ENCODE measurements at regions not wholly inside any gene's neighbourhood (a gene's known extent, or its start where the extent isn't known, plus 50 kb on each side); places are given as distances from the start of the nearest gene placed in this dataset.

DNA sequence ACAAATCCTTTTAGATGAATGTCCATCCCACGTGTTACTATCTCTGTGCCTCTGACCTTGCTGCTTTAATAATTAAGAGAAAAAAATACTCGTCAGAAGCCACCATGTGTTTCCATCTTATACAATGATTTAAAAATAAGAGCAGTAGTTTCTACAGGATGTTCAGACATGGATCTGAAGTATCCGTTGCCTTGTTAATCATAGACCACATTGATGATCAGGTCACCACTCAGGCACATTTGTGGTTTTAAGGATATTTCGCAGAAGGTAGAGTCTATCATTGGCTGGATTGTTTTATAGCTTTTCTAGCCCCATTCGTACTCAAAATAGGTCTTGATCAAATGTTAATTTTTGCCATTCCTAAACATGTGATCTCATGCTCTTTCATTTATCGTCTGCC is 710.0 kb upstream of the ARGLU1 start:
- TF ChIP-seq, protein P1, sequence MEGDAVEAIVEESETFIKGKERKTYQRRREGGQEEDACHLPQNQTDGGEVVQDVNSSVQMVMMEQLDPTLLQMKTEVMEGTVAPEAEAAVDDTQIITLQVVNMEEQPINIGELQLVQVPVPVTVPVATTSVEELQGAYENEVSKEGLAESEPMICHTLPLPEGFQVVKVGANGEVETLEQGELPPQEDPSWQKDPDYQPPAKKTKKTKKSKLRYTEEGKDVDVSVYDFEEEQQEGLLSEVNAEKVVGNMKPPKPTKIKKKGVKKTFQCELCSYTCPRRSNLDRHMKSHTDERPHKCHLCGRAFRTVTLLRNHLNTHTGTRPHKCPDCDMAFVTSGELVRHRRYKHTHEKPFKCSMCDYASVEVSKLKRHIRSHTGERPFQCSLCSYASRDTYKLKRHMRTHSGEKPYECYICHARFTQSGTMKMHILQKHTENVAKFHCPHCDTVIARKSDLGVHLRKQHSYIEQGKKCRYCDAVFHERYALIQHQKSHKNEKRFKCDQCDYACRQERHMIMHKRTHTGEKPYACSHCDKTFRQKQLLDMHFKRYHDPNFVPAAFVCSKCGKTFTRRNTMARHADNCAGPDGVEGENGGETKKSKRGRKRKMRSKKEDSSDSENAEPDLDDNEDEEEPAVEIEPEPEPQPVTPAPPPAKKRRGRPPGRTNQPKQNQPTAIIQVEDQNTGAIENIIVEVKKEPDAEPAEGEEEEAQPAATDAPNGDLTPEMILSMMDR (IDR thresholded peaks at IDR 0.05) = no peak
- TF ChIP-seq, protein P2, sequence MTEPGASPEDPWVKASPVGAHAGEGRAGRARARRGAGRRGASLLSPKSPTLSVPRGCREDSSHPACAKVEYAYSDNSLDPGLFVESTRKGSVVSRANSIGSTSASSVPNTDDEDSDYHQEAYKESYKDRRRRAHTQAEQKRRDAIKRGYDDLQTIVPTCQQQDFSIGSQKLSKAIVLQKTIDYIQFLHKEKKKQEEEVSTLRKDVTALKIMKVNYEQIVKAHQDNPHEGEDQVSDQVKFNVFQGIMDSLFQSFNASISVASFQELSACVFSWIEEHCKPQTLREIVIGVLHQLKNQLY (CRISPR knock-in tag; IDR thresholded peaks at IDR 0.05) = no peak
- TF ChIP-seq, protein P3, sequence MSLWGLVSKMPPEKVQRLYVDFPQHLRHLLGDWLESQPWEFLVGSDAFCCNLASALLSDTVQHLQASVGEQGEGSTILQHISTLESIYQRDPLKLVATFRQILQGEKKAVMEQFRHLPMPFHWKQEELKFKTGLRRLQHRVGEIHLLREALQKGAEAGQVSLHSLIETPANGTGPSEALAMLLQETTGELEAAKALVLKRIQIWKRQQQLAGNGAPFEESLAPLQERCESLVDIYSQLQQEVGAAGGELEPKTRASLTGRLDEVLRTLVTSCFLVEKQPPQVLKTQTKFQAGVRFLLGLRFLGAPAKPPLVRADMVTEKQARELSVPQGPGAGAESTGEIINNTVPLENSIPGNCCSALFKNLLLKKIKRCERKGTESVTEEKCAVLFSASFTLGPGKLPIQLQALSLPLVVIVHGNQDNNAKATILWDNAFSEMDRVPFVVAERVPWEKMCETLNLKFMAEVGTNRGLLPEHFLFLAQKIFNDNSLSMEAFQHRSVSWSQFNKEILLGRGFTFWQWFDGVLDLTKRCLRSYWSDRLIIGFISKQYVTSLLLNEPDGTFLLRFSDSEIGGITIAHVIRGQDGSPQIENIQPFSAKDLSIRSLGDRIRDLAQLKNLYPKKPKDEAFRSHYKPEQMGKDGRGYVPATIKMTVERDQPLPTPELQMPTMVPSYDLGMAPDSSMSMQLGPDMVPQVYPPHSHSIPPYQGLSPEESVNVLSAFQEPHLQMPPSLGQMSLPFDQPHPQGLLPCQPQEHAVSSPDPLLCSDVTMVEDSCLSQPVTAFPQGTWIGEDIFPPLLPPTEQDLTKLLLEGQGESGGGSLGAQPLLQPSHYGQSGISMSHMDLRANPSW (CRISPR knock-in tag; conservative IDR thresholded peaks at IDR 0.05; ENCODE audit: low read depth) = no peak
- no peak for TF ChIP-seq RORB (CRISPR knock-in tag; IDR thresholded peaks at IDR 0.05)
- TF ChIP-seq, protein P4, sequence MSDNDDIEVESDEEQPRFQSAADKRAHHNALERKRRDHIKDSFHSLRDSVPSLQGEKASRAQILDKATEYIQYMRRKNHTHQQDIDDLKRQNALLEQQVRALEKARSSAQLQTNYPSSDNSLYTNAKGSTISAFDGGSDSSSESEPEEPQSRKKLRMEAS (CRISPR knock-in tag; IDR thresholded peaks at IDR 0.05) = no peak
- TF ChIP-seq CREB1 (CRISPR knock-in tag; IDR thresholded peaks at IDR 0.05) = no peak
